KOPT-K1 (cell line): ENCODE measurements at regions not wholly inside any gene's neighbourhood (a gene's known extent, or its start where the extent isn't known, plus 50 kb on each side); places are given as distances from the start of the nearest gene placed in this dataset.

Experiments
- H3K27ac ChIP-seq: fragments of 200-600 bp; sonication (generic); 2 replicates; pipeline ENCODE4 v1.5.1; 2016; ENCODE audit warnings: antibody characterized with exemption, mild to moderate bottlenecking, low read depth, low read length; ENCODE audit not compliant: poor library complexity, severe bottlenecking
- H3K36me3 ChIP-seq: fragments of 200-600 bp; sonication (generic); 2 replicates; pipeline ENCODE4 v1.5.1; 2017; ENCODE audit warnings: antibody characterized with exemption, mild to moderate bottlenecking, low read length, moderate library complexity; ENCODE audit not compliant: insufficient read depth
- H3K9me3 ChIP-seq: fragments of 200-600 bp; sonication (generic); 2 replicates; pipeline ENCODE4 v1.5.1; 2017; ENCODE audit warnings: antibody characterized with exemption, low read length, mild to moderate bottlenecking; ENCODE audit not compliant: insufficient read depth, poor library complexity, severe bottlenecking

DNA sequence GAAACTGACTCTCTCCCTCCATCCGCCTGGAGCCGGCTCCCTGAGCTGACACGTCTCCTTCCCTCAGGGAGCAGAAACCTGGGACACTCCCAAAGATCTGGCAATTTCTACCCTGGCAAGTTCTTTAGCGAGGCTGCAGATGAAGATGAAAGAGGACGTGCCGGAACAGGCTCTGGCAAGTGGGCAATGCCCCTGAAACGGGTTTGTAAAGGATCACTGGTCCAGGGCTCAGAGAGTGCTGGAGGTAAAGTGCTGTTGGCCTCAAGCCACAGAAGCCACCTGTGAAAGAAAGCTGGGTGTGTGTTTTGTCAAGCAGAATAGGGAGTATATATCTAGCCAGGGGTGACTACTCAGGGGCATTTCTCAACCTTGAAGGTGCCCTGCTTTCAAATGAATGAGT, 131.4 kb upstream of the ATP6AP2 start:
- Histone ChIP-seq H3K27ac (no peak overlapping the region), H3K9me3 (no peaks in the 10 kb centered on the region), H3K36me3 (no peaks in the 10 kb centered on the region)

DNA sequence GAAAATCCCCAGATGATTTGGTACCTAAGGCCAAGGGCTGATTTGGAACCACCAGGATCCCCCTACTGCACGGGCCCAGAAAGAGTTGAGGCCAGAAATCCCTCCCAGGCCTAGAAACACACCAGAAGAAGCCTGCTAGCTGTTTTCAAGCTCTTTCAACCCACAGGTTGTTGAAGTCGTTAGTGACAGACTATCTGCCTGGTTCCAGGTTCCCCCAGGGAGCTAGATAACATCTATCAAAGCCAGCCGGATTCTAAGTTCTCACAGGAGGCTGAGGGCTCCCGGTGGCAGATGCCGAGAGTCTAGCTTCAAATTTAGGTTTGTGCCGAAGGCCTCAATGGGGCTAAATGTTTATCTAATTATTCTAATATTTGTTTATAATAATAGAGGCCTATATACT, 132.0 kb upstream of the ATP6AP2 start:
- Histone ChIP-seq H3K36me3 (no peaks in the 10 kb centered on the region), H3K27ac (no peak overlapping the region), H3K9me3 (no peaks in the 10 kb centered on the region)

DNA sequence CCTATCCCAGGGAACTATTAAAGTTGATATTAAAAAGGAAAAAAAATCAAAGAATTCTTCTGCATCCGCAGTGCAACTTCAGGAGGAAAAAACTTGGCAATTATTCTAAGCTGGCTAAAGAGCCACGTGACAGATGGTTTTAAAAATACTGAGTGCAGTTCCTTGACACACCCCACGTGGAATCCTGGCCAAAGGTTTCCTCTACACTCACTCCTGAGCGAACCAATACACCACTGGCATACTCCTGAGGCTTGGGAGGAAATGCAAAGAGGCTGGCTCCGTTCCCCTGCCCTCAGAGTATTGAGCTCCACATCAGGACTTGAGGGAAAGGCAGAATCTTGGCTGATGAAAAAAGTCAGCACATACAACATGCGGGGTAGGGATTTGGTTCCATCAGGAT, 133.8 kb upstream of the ATP6AP2 start:
- H3K27ac ChIP-seq: no peak overlapping the region
- no peaks in the 10 kb centered on the region for H3K9me3 ChIP-seq
- H3K36me3 ChIP-seq: no peaks in the 10 kb centered on the region

GRCh38 chrX:40445691-40446090, 135.1 kb upstream of the ATP6AP2 start:
- Histone ChIP-seq H3K36me3 (no peaks in the 10 kb centered on the region), H3K27ac (no peak overlapping the region), H3K9me3 (no peaks in the 10 kb centered on the region)

- Histone ChIP-seq H3K9me3 (no peaks in the 10 kb centered on the region), H3K36me3 (no peaks in the 10 kb centered on the region), H3K27ac (no peak overlapping the region)
Measured at GRCh38 chrX:40444798-40445496, 135.8 kb upstream of the ATP6AP2 start.

- H3K36me3 ChIP-seq: no peaks in the 10 kb centered on the region
- H3K27ac ChIP-seq: no peak overlapping the region
- H3K9me3 ChIP-seq: no peaks in the 10 kb centered on the region
Measured at GRCh38 chrX:40444133-40444532, 136.6 kb upstream of the ATP6AP2 start.

DNA sequence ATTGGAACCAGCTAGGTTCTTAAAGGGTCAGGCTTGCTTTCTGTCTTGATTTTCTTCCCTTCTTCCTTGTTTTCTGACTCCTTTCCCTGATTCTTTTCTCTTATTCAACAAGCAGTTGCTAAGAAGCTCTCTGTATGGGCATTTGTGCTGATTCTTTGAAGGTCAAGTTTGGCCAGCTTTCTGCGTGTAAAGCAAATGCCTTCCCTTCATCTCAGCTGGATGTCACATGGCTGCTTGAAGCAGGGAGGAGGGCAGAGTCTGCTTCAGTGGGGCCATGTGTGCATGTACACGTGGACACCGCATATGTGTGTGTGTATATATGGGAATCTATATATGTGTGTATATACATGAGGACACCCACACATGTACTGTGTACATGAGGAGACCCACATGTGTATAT, 139.9 kb upstream of the ATP6AP2 start:
- Histone ChIP-seq H3K27ac (no peak overlapping the region), H3K9me3 (no peaks in the 10 kb centered on the region), H3K36me3 (no peaks in the 10 kb centered on the region)

DNA sequence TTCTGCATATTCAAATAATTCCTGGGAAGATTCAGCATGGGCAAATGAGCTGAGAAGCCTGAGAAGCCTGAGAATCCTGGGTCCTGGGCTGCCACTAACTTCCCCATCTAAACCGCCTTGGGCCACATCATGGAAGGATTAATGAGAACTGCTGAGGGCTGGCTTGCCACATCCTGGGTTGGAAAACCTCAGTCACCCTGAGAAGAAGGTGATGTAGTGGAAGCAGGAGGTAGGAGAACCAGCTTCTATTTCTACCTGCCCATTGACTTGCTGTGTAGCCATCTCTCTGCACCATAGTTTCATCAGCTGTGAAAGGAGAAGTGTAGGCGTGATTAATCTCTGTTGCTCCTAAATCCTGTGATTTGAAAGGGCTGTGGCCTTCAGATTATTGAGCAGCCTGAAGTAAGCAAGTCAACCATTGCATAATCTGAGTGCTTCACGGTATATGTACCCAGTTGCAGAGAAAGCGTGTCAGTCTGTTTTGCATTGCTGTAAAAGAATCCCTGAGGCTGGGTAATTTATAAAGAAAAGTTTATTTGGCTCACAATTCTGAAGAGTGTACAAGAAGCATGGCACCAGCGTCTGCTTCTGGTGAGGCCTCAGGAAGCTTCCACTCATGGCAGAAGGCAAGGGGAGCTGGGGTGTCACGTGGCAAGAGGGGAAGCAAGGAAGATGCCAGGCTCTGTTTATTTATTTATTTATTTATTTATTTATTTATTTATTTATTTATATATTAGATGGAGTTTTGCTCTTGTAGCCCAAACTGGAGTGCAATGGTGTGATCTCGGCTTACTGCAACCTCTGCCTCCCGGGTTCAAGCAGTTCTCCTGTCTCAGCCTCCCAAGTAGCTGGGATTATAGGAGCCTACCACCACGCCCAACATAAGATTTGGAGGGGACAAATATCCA, 140.9 kb upstream of the ATP6AP2 start:
- Histone ChIP-seq H3K27ac (no peak overlapping the region), H3K36me3 (no peaks in the 10 kb centered on the region), H3K9me3 (no peaks in the 10 kb centered on the region)

DNA sequence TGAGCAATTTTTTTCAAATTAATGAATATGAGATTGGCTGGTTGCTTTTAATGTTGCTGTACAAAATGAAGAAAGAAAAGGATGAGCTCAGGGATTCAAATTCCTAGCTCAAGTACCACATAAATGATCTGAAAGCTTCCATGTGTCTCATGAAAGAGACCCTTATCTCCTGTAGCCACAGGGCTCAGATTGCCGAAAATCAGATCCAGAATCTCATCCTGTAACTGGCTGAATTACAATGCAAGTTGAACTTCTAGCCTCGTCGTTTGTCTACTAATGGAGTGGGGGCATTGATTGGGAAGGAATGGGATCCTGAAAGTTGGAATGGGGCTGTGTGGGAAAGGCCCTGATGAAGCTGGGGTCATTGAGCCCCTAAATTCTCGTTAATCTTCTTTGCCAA, 143.4 kb upstream of the ATP6AP2 start:
- Histone ChIP-seq H3K36me3 (no peaks in the 10 kb centered on the region), H3K27ac (no peak overlapping the region), H3K9me3 (no peaks in the 10 kb centered on the region)

GRCh38 chrX:40434947-40435346, 145.8 kb upstream of the ATP6AP2 start:
- Histone ChIP-seq H3K9me3 (no peaks in the 10 kb centered on the region), H3K27ac (no peak overlapping the region), H3K36me3 (no peaks in the 10 kb centered on the region)

DNA sequence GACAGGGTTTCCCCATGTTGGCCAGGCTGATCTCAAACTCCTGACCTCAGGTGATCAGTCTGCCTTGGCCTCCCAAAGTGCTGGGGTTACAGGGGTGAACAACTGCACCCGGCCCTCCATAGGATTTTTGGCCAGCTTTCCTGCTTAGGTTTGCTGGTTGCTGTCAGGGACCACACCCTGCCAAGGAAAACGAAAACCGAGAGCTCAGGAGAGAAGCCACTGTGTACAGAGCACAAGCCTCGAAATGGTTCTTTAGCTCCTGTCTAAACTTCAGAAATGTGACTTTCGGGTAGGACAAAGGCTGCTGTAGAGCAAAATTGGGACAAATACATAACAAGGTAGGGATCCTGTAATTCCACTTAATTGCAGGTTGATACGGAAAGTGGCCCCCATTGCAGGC, 146.3 kb upstream of the ATP6AP2 start:
- Histone ChIP-seq H3K27ac (no peak overlapping the region), H3K36me3 (no peaks in the 10 kb centered on the region), H3K9me3 (no peaks in the 10 kb centered on the region)

- Histone ChIP-seq H3K9me3 (no peaks in the 10 kb centered on the region), H3K27ac (no peak overlapping the region), H3K36me3 (no peaks in the 10 kb centered on the region)
Measured at GRCh38 chrX:40433160-40433559, 147.6 kb upstream of the ATP6AP2 start.

GRCh38 chrX:40424259-40424658, 156.5 kb upstream of the ATP6AP2 start:
- no peaks in the 10 kb centered on the region for H3K36me3 ChIP-seq
- H3K27ac ChIP-seq: no peak overlapping the region
- no peaks in the 10 kb centered on the region for H3K9me3 ChIP-seq

GRCh38 chrX:40423299-40423698, 157.5 kb upstream of the ATP6AP2 start:
- Histone ChIP-seq H3K27ac (no peak overlapping the region), H3K9me3 (no peaks in the 10 kb centered on the region)

DNA sequence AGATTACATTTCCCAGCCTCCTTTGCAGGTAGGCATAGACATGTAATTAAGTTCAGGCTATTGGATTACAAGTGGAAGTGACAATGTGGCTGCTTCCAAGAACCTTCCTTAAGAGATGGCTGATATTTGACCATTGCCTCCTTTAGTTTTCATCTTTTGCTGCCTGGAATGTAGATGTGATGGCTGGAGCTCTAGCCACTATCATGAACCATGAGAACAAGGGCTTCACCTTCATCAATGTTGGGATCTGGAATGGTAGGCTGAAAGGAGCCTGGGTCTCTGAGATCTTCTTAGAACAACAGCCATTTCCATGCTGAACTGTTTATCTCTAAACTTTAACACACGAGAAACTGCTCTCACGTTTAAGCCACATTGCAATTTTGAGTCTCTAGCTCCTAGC, 158.7 kb upstream of the ATP6AP2 start:
- H3K9me3 ChIP-seq: no peaks in the 10 kb centered on the region
- no peaks in the 10 kb centered on the region for H3K36me3 ChIP-seq
- H3K27ac ChIP-seq: no peak overlapping the region

More at GRCh38 chrX:40423299-40423698, 157.5 kb upstream of the ATP6AP2 start:
- no peaks in the 10 kb centered on the region for H3K36me3 ChIP-seq
